ENCODE measurements at regions not wholly inside any gene's neighbourhood (a gene's known extent, or its start where the extent isn't known, plus 50 kb on each side); places are given as distances from the start of the nearest gene placed in this dataset.

DNA sequence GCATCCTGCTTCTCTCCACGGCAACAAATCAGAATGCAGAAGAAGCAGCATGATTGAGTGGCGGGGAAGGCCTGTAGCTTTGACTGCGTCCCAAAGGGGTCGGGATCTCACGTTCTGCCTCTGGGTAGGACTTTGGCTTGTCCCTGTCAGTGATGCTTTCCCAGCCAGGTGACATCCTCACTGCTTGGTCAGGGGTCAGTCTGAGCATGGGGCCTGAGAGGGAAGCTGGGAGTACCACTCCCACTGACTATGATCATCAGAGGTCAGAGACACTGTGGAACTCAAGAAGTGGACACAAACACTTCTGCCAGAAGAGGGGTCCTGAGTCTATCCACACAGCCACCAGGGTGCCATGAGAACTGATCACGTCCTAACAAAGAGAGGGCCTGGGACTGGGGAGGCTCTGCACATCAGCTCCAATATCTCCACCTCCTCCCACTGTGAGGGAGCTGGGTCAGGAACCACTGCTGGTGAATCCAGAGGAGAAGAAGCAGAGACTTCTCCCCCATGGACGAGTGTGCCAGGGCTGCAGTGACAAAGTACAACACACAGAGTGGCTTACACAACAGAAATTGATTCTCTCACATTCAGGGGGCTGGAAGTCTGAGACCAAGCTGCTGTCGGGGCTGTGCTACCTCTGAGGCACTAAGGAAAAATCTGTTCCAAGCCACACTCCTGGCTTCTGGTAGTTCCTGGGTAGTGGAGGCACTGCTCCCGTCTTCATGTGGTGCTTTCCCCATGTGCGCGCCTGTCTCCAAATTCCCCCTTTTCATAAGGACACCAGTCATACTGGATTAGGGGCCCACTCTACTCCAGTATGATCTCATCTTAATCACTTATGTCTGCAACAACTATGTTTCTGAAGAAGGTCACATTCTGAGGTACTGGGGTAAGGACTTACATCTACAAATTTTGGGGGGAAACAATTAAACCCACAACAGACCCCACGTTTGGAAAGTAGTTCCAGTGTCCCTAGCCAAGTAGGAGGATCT, 131.1 kb downstream of the CYP26A1 start:
- TF ChIP-seq, protein P1, sequence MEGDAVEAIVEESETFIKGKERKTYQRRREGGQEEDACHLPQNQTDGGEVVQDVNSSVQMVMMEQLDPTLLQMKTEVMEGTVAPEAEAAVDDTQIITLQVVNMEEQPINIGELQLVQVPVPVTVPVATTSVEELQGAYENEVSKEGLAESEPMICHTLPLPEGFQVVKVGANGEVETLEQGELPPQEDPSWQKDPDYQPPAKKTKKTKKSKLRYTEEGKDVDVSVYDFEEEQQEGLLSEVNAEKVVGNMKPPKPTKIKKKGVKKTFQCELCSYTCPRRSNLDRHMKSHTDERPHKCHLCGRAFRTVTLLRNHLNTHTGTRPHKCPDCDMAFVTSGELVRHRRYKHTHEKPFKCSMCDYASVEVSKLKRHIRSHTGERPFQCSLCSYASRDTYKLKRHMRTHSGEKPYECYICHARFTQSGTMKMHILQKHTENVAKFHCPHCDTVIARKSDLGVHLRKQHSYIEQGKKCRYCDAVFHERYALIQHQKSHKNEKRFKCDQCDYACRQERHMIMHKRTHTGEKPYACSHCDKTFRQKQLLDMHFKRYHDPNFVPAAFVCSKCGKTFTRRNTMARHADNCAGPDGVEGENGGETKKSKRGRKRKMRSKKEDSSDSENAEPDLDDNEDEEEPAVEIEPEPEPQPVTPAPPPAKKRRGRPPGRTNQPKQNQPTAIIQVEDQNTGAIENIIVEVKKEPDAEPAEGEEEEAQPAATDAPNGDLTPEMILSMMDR (IDR thresholded peaks at IDR 0.05): no peak
- no peak for TF ChIP-seq POLR2A (IDR thresholded peaks at IDR 0.05)

All from breast epithelium (tissue), 3 donors.